SKM-1 (cell line): ENCODE measurements at regions not wholly inside any gene's neighbourhood (a gene's known extent, or its start where the extent isn't known, plus 50 kb on each side); places are given as distances from the start of the nearest gene placed in this dataset.
A peak's percentile ranks its signal among the peaks of the same experiment; 100 is the strongest.

ENCODE experiments used
- DNase-seq: peaks from one replicate; lab custom pipeline; 2025; ENCODE audit not compliant: unreplicated experiment; lab: John Stamatoyannopoulos, UW

- DNase-seq: no peak
Observed at GRCh38 chr6:141688916-141689315, 443.8 kb upstream of the GJE1 start.

- no peak for DNase-seq
Observed at GRCh38 chr6:141685416-141685815, 447.3 kb upstream of the GJE1 start.

DNA sequence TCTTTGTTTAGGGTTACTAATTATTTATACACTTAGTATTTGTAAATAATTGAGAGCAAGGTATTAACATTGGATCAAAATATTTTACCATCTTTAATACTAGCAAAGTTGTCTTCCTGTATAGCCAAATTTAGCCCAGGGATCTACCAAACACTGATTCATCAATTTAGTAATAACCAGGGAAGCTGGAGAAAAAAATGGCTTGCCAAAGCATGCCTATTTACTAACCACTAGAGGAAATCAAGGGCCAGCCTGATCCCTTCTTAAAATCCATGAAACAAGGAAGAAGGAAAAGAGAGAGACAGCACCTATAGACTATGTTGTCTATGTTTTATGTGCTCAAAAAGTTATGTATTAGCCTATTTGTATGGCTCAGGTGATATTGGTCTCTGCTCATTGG is 450.3 kb upstream of the GJE1 start:
- no peak for DNase-seq

DNA sequence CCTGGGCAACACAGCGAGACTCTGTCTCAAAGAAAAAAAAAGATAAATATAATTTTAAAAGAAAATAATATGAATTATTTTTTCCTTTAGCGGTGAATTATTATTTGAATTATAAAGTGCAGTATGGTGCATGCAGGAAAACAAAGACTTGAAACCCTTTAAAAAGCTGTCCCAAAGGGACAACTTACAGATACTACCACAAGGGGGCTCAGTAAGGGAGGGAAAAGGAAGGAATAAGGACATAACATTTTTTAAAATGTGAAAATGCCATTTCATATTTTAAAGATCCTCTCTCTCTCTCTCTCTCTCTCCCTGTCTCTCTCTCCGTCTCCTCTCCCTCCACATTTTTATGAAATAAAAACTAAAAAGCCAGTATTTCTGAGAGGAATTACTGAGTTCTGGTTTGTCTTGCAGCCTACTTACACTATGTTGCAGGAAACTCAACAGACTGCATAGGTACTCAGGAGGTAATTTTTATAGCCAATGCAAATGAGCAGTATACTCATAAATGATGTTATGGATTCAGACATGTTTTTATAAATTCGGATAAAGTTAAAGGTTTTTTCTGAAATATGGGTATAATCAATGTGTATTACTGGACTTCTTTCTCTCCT is 455.0 kb upstream of the GJE1 start:
- peak; percentile 51 for DNase-seq

- DNase-seq: no peak
Observed at GRCh38 chr6:141675957-141676356, 456.8 kb upstream of the GJE1 start.

DNA sequence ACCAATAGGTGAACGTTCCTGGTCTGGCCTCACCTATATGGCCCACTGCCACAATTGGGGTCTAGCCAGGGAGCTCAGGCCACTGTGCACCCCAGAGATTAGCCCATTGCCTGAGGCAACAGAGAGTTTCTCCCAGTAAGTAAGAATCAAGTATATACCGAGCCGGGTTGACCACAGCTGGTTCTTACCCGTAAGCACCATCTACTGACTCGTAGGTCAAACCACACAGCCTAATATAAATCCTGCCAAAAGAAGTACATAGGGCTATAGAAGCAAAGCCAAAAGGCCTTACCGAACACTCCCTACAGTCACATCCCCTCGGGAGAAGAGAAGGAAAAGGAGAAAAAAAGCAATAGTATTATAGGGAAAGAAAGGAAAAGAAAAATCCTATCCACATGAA is 463.6 kb upstream of the GJE1 start:
- no peak for DNase-seq

GRCh38 chr6:141667580-141668309 is 465.0 kb upstream of the GJE1 start:
- DNase-seq: no peak

GRCh38 chr6:141666187-141666586 is 466.5 kb upstream of the GJE1 start:
- no peak for DNase-seq

DNA sequence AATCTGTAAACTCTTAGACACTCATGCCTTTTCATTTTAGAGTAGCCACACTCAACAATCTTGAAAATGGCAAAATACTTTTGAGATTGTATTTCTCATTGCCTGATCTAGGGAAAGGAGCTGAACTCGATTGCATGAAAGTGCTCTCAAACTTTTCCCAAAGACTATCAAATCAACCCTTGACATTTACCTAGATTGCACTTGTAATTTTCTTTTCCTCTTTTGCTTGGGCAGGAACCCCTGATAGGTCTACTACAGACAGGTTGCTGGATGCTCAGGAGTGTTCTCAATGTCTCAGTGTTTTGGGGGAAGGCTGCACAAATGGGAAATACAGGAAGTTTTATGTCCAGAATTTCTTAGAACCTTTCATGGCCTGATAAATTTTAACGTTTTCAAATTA is 468.0 kb upstream of the GJE1 start:
- no peak for DNase-seq

- DNase-seq: no peak
Observed at GRCh38 chr6:141659582-141659981, 473.1 kb upstream of the GJE1 start.

DNA sequence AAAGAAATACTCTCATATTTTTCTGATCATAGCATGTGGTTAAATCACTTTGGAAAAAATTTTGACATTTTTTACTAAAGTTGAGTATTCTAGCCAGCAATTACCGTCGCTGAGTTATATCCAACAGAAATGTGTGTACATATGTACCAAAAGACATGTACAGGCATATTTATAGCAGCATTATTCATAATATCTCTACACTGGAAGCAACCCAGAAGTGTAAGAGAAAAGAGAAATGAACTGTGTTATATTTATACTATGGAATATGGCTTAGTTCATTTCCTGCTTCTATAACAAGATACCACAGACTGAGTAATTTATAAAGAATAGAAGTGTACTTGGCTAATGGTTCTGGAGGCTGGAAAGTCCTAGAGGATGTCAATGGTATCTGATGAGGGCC is 474.0 kb upstream of the GJE1 start:
- no peak for DNase-seq

GRCh38 chr6:141657812-141658211 is 474.9 kb upstream of the GJE1 start:
- no peak for DNase-seq

GRCh38 chr6:141653590-141653989 is 479.1 kb upstream of the GJE1 start:
- DNase-seq: no peak

DNA sequence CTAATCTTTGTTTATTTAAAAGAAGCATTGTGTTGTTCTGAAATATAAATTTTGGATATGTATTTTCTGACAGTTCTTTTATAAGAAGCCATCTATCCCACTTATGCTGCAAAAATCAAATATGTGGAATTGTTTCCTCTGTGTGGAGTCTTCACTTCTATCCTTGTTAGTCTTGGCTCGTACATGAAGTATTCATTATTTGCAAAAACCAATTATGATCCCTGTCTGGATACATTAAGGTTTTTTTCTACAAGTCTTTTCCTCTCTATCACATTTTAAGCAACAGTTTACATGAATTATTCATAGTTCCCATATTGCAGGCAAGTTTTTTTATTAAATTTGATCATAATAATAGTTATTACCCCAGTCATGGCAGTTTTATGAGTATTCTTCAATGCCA is 490.8 kb upstream of the GJE1 start:
- no peak for DNase-seq

- no peak for DNase-seq
Observed at GRCh38 chr6:141641406-141641805, 491.3 kb upstream of the GJE1 start.

- no peak for DNase-seq
Observed at GRCh38 chr6:141635621-141636020, 497.1 kb upstream of the GJE1 start.

DNA sequence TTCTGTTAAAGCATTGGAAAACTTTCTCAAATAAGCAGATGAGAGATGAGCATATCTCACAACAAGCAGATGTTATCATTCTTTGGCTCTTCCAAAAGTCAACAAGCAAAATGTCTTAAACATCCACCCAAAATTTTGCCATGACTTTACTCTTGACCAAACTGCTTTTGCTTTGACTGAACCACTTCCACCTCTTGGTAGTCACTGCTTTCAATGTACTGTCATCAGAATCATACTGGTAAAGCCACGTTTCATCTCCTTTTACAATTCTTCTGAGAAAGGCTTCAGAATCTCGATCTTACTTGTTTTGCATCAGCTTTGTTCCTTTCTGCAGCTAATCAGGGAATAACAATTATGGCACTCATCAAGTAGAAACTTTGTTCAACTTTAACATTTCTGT is 498.5 kb upstream of the GJE1 start:
- DNase-seq: no peak

GRCh38 chr6:141624301-141624700 is 508.4 kb upstream of the GJE1 start:
- no peak for DNase-seq

GRCh38 chr6:141618180-141618581 is 514.5 kb upstream of the GJE1 start:
- no peak for DNase-seq

GRCh38 chr6:141610741-141611140 is 522.0 kb upstream of the GJE1 start:
- no peak for DNase-seq

DNA sequence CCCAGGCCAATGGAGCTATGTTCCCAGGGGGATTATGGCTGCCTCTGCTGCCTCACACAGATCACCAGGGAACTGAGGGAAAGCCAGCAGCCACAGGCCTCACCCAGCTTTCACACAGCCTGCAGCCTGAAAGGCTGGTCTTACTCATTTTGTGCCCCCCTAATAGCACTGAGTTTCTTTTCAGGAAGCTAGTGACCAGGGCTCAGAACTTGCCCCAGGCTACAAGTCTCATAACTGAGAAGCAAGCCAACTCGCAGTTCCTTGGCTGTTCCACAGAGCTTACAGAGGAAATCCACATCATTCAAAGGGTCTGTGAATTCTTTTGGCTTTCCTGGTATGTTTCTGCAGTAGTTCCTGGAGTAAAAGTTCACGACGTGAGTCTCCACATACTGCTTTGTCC is 524.8 kb upstream of the GJE1 start:
- no peak for DNase-seq

GRCh38 chr6:141598487-141598886 is 534.2 kb upstream of the GJE1 start:
- no peak for DNase-seq

DNA sequence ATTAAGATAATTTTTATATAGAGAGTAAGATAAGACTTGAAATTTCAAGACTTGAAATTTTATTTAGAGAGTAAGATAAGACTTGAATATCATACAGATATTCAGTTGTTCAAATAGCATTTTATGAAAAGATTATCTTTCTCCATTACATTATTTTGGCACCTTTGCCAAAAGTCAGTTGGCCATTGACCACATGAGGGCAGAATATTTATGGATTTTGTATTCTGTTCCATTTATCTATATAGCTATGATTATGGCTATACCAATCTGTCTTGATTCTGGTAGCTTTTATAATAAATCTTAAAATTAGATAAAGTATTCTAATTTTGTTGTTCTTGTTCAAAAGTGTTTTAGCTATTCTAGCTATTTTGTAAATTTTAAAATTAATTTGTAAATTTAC is 537.9 kb upstream of the GJE1 start:
- DNase-seq: no peak
